Liver (tissue), 3 donors: ENCODE measurements at regions not wholly inside any gene's neighbourhood (a gene's known extent, or its start where the extent isn't known, plus 50 kb on each side); places are given as distances from the start of the nearest gene placed in this dataset.

Experiments used
- ATF3 ChIP-seq: IDR thresholded peaks from 2 replicates; pipeline ENCODE4 v1.6.1; 2016; ENCODE audit warnings: antibody characterized with exemption
- CTCF ChIP-seq: fragments of 150-350 bp; IDR thresholded peaks from 2 replicates; pipeline ENCODE4 v1.5.1; 2017; ENCODE audit warnings: improper control_type of control experiment, low read depth, low read length; ENCODE audit not compliant: missing input control
- GABPA ChIP-seq, 2 donors: IDR thresholded peaks in 1 of 2; conservative IDR thresholded peaks in 1 of 2; 2 replicates each; pipeline ENCODE4 v1.6.1; 2016; ENCODE audit warnings: antibody characterized with exemption in 2 of 2, mild to moderate bottlenecking in 1 of 2, moderate library complexity in 1 of 2
- MAX ChIP-seq: IDR thresholded peaks from 2 replicates; pipeline ENCODE4 v1.6.1; 2016; ENCODE audit warnings: antibody characterized with exemption
- NR2F2 ChIP-seq: IDR thresholded peaks from 2 replicates; pipeline ENCODE4 v1.6.1; 2016; ENCODE audit warnings: antibody characterized with exemption
- RAD21 ChIP-seq, 2 donors: IDR thresholded peaks; 2 replicates each; pipeline ENCODE4 v1.6.1; 2016; ENCODE audit warnings: antibody characterized with exemption in 2 of 2, mild to moderate bottlenecking in 2 of 2
- REST ChIP-seq: IDR thresholded peaks from 2 replicates; pipeline ENCODE4 v1.6.1; 2016; ENCODE audit warnings: antibody characterized with exemption, mild to moderate bottlenecking
- TAF1 ChIP-seq: conservative IDR thresholded peaks from 2 replicates; pipeline ENCODE4 v1.6.1; 2016; ENCODE audit warnings: antibody characterized with exemption, mild to moderate bottlenecking
- donor health status: healthy.
- donor health status: healthy.

GRCh38 chr2:57711991-57712390 is 334.6 kb upstream of the VRK2 start:
- TF ChIP-seq CTCF = no peak
- TF ChIP-seq RAD21 (IDR thresholded peaks at IDR 0.05) = no peak
- TF ChIP-seq ATF3 = no peak
- no peak for TF ChIP-seq REST
- no peak for TF ChIP-seq GABPA (IDR thresholded peaks at IDR 0.05 in 1 of 2, conservative IDR thresholded peaks at IDR 0.05 in 1 of 2)
- TF ChIP-seq TAF1 = no peak
- no peak for TF ChIP-seq NR2F2
- TF ChIP-seq MAX = no peak
